Esophagus squamous epithelium (tissue), 4 donors: ENCODE measurements at regions not wholly inside any gene's neighbourhood (a gene's known extent, or its start where the extent isn't known, plus 50 kb on each side); places are given as distances from the start of the nearest gene placed in this dataset.

ENCODE experiments used
- POLR2A ChIP-seq, 4 donors: fragments of 450-650 bp; IDR thresholded peaks; one replicate each; pipeline ENCODE4 v1.6.1; 2017; ENCODE audit warnings: antibody characterized with exemption in 4 of 4, mild to moderate bottlenecking in 4 of 4, moderate library complexity in 3 of 4
- TF ChIP-seq, protein P1 (sequence below), 6 experiments: fragments of 450-650 bp in 4 of 6; fragments of 200-600 bp in 2 of 6; sonication (generic) in 2 of 6; IDR thresholded peaks; one replicate each; pipeline ENCODE4 v1.5.1; 2016 to 2019; ENCODE audit warnings: antibody characterized with exemption in 6 of 6, mild to moderate bottlenecking in 4 of 6, moderate library complexity in 4 of 6

- TF ChIP-seq, protein P1, sequence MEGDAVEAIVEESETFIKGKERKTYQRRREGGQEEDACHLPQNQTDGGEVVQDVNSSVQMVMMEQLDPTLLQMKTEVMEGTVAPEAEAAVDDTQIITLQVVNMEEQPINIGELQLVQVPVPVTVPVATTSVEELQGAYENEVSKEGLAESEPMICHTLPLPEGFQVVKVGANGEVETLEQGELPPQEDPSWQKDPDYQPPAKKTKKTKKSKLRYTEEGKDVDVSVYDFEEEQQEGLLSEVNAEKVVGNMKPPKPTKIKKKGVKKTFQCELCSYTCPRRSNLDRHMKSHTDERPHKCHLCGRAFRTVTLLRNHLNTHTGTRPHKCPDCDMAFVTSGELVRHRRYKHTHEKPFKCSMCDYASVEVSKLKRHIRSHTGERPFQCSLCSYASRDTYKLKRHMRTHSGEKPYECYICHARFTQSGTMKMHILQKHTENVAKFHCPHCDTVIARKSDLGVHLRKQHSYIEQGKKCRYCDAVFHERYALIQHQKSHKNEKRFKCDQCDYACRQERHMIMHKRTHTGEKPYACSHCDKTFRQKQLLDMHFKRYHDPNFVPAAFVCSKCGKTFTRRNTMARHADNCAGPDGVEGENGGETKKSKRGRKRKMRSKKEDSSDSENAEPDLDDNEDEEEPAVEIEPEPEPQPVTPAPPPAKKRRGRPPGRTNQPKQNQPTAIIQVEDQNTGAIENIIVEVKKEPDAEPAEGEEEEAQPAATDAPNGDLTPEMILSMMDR (IDR thresholded peaks at IDR 0.05): no peak
- TF ChIP-seq POLR2A (IDR thresholded peaks at IDR 0.05): no peak
These were observed 140.5 kb downstream of the NDFIP2 start for GRCh38 chr13:79621449-79621848.
